Right lobe of liver (tissue), 4 donors: ENCODE measurements at regions not wholly inside any gene's neighbourhood (a gene's known extent, or its start where the extent isn't known, plus 50 kb on each side); places are given as distances from the start of the nearest gene placed in this dataset.

ENCODE experiments used
- POLR2A ChIP-seq: fragments of 450-650 bp; IDR thresholded peaks from one replicate; pipeline ENCODE4 v1.6.1; 2017; ENCODE audit warnings: antibody characterized with exemption, mild to moderate bottlenecking
- TF ChIP-seq, protein P1 (sequence below), 4 donors: fragments of 200-600 bp in 3 of 4; fragments of 450-650 bp in 1 of 4; IDR thresholded peaks; one replicate each; pipeline versions ENCODE4 v1.5.1 to v1.8.0; 2016 to 2022; ENCODE audit warnings: antibody characterized with exemption in 4 of 4, mild to moderate bottlenecking in 2 of 4
- donor health status: DM: no; HTN: no; CAD: no.
- donor health status: DM: no; HTN: no; CAD: no.
- donor health status: DM: no; HTN: yes; CAD: no.

DNA sequence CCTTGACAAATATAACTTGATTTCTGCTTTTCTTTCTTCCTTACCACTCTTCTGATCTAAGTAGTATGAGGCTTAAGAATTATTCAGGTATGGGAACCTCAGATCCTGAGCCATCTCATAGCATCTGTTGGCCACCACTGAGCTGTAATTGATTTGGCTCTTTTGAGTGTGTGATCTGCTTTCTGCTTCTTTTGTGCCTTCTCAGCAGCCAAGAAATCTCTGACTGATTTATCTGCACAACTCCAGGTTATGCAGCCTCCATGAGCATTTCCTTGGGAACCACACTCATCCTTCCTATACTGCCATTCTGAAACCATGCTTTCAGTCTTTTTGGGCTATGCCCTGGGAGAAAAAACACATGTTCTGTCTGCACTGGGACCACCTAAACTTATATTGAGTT, 178.0 kb upstream of the FAM3C start:
- no peak for TF ChIP-seq POLR2A
- TF ChIP-seq, protein P1, sequence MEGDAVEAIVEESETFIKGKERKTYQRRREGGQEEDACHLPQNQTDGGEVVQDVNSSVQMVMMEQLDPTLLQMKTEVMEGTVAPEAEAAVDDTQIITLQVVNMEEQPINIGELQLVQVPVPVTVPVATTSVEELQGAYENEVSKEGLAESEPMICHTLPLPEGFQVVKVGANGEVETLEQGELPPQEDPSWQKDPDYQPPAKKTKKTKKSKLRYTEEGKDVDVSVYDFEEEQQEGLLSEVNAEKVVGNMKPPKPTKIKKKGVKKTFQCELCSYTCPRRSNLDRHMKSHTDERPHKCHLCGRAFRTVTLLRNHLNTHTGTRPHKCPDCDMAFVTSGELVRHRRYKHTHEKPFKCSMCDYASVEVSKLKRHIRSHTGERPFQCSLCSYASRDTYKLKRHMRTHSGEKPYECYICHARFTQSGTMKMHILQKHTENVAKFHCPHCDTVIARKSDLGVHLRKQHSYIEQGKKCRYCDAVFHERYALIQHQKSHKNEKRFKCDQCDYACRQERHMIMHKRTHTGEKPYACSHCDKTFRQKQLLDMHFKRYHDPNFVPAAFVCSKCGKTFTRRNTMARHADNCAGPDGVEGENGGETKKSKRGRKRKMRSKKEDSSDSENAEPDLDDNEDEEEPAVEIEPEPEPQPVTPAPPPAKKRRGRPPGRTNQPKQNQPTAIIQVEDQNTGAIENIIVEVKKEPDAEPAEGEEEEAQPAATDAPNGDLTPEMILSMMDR (IDR thresholded peaks at IDR 0.05), result no peak
